AG04450 (cell line): ENCODE measurements at regions not wholly inside any gene's neighbourhood (a gene's known extent, or its start where the extent isn't known, plus 50 kb on each side); places are given as distances from the start of the nearest gene placed in this dataset.

ENCODE experiments used
- CTCF ChIA-PET: fragments of 300-600, 350-600 bp; formaldehyde crosslinking; extraction: SDS; loops from one replicate; lab custom pipeline; 2022; ENCODE audit warnings: antibody characterized with exemption, inconsistent platforms; lab: Charles Lee
- POLR2A ChIA-PET: fragments of 350-600 bp; formaldehyde crosslinking; extraction: SDS; loops from one replicate; lab custom pipeline; 2021; ENCODE audit warnings: antibody characterized with exemption, inconsistent platforms; lab: Yijun Ruan, JAX
- DNase-seq: peaks from one replicate; pipeline ENCODE4 v3.0.0-alpha.2; 2011; ENCODE audit warnings: low read depth, low spot score
- H3K27ac ChIP-seq: one replicate; pipeline ENCODE4 v1.5.1; 2012; ENCODE audit warnings: low read depth, low read length, control low read depth
- H3K27me3 ChIP-seq: one replicate; pipeline ENCODE4 v1.6.0; 2012; ENCODE audit warnings: low read length; ENCODE audit not compliant: control insufficient read depth, insufficient read depth
- H3K4me3 ChIP-seq: 2 replicates; pipeline ENCODE4 v1.5.1; 2011; ENCODE audit warnings: mild to moderate bottlenecking, low read depth, low read length, control low read depth
- H3K9me3 ChIP-seq: 2 replicates; pipeline ENCODE4 v1.5.1; 2012; ENCODE audit warnings: low read length; ENCODE audit not compliant: control insufficient read depth, insufficient read depth
- CTCF ChIP-seq: IDR thresholded peaks from 2 replicates; pipeline ENCODE4 v1.5.1; 2011; ENCODE audit warnings: low read depth, low read length, control low read depth, inconsistent platforms

DNA sequence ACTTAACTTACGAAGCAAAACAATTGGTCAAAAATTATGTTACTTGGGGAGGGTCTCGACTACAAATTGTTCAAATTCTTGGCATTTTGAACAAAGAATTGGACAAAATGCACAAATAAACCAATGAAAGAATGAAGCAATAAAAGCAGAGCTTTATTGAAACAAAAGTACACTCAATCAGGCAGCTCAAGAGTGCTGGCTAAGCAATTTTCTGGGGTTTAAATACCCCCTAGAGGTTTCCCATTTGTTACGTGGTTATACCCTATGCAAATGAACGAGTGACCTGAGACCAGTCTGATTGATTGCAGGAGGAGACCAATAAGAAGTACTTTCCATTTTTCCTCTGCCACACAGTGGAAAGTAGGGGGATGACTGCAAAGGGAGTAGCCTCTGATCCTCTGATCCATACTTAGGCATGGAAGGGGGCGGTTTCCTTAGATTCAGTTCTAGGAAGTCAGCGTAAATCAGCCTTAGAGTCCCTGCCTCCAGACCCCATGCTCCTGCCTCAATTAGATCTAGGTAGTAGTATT, 228.6 kb downstream of the EFNB2 start:
- POLR2A ChIA-PET: no interaction called here
- no peak for TF ChIP-seq CTCF
- Histone ChIP-seq H3K9me3 (no peaks in the 10 kb centered on the region), H3K27me3 (no peaks in the 10 kb centered on the region), H3K27ac (no peak overlapping the region), H3K4me3 (no peak overlapping the region)
- DNase-seq: no peak
- CTCF ChIA-PET: no interaction called here

- Histone ChIP-seq H3K27ac (no peak overlapping the region), H3K4me3 (no peak overlapping the region), H3K9me3 (no peaks in the 10 kb centered on the region), H3K27me3 (no peaks in the 10 kb centered on the region)
- TF ChIP-seq CTCF: no peak
- POLR2A ChIA-PET: no interaction called here
- DNase-seq: no peak
- CTCF ChIA-PET: no interaction called here
These were observed 232.6 kb downstream of the EFNB2 start for GRCh38 chr13:106302843-106303242.

DNA sequence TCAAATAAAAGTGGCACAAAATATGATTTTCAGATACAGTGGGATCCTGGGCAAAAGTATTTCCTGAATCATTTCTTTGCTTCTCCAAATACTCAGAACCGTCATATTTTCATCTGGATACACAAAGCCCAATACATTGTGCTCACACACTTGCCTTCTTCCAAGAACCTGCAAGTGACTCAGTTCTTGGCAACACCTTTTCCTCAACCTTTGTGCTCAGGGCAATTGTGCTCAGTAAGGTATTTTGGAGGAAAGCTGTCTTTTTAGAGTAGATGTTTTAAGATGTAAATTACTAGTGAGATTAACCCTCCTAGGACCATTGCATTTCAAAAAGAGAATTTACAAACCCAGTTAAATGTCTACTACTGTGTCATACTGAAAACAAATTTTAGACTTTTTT, 233.5 kb downstream of the EFNB2 start:
- H3K27me3 ChIP-seq: no peaks in the 10 kb centered on the region
- H3K27ac ChIP-seq: no peak overlapping the region
- ChIA-PET POLR2A (no interaction called here), CTCF (no interaction called here)
- H3K9me3 ChIP-seq: no peaks in the 10 kb centered on the region
- no peak for DNase-seq
- no peak for TF ChIP-seq CTCF
- H3K4me3 ChIP-seq: no peak overlapping the region

DNA sequence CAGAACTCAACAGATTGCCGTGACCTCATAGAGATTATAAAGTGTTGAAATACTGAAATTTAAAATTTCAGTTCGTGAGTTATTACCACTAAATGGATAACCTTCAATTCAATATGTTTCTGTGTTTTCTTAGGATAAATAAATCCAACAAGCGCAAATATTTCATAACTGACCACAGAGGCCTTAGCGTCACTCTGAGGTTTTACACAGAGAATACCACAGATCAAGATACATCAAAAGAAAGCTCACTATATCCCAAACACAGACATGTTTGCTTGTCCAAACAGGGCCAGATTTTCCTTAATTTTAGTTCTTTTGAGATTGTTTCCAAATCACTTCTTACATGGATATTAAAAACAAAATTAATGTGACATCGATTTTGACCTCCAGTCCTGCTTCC, 235.8 kb downstream of the EFNB2 start:
- Histone ChIP-seq H3K4me3 (no peak overlapping the region), H3K27ac (no peak overlapping the region), H3K9me3 (no peaks in the 10 kb centered on the region), H3K27me3 (no peaks in the 10 kb centered on the region)
- no peak for DNase-seq
- ChIA-PET POLR2A (no interaction called here), CTCF (no interaction called here)
- no peak for TF ChIP-seq CTCF

GRCh38 chr13:106297283-106297682, 238.2 kb downstream of the EFNB2 start:
- TF ChIP-seq CTCF: no peak
- no peak for DNase-seq
- CTCF ChIA-PET: no interaction called here
- Histone ChIP-seq H3K27ac (no peak overlapping the region), H3K9me3 (no peaks in the 10 kb centered on the region), H3K27me3 (no peaks in the 10 kb centered on the region), H3K4me3 (no peak overlapping the region)
- POLR2A ChIA-PET: no interaction called here
